ENCODE measurements at regions not wholly inside any gene's neighbourhood (a gene's known extent, or its start where the extent isn't known, plus 50 kb on each side); places are given as distances from the start of the nearest gene placed in this dataset.

DNA sequence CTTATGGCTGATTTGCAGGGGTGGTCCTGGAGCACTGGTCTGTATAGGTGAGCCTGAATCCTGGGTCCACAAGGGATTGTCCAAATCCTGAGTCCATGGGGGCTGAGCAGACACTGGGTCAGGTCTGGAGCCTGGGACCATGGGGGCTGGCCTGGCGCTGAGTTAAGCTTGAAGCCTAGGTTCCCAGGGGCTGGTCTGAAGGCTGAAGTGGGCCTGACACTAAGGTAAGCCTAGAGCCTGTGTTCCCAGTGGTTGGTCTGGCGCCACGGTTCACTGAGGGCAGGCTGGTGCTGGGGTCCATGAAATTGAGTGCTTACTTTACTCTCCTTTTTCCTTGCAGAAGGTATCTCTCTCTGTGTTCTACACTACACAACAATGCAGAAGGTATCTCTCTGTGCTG, 155.8 kb downstream of the RBM46 start:
- H3K9me3 Mint-ChIP-seq = peaks cover 16% of the 10 kb centered on the region
- Histone ChIP-seq H3K4me2 (no peak overlapping the region), H2AFZ (replicated peaks) (no peak overlapping the region), H3K27me3 (no peaks in the 10 kb centered on the region), H3K9me3 (ENCODE audit: low read depth) (no peaks in the 10 kb centered on the region), H3K27ac (no peak overlapping the region), H3K9ac (no peak overlapping the region), H4K20me1 (ENCODE audit: low read depth) (no peaks in the 10 kb centered on the region), H3K79me2 (ENCODE audit: low read depth) (no peaks in the 10 kb centered on the region), H3K36me3 (no peaks in the 10 kb centered on the region), H3F3A (ENCODE audit: low read depth) (no peaks in the 10 kb centered on the region), H3K4me3 (no peak overlapping the region), H3K4me1 (peaks cover 11% of the 10 kb centered on the region)
- H3K4me3 Mint-ChIP-seq = no peak overlapping the region
- no peak overlapping the region for H3K27ac Mint-ChIP-seq
- TF ChIP-seq EZH2 (IDR thresholded peaks at IDR 0.05) (no peak), EZH2phosphoT487 (IDR thresholded peaks at IDR 0.05) (no peak)
- TF ChIP-seq, protein P1, sequence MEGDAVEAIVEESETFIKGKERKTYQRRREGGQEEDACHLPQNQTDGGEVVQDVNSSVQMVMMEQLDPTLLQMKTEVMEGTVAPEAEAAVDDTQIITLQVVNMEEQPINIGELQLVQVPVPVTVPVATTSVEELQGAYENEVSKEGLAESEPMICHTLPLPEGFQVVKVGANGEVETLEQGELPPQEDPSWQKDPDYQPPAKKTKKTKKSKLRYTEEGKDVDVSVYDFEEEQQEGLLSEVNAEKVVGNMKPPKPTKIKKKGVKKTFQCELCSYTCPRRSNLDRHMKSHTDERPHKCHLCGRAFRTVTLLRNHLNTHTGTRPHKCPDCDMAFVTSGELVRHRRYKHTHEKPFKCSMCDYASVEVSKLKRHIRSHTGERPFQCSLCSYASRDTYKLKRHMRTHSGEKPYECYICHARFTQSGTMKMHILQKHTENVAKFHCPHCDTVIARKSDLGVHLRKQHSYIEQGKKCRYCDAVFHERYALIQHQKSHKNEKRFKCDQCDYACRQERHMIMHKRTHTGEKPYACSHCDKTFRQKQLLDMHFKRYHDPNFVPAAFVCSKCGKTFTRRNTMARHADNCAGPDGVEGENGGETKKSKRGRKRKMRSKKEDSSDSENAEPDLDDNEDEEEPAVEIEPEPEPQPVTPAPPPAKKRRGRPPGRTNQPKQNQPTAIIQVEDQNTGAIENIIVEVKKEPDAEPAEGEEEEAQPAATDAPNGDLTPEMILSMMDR (IDR thresholded peaks at IDR 0.05) = no peak
- no peaks in the 10 kb centered on the region for H3K36me3 Mint-ChIP-seq
- peaks cover 5% of the 10 kb centered on the region for H3K4me1 Mint-ChIP-seq
- peaks cover 3% of the 10 kb centered on the region for H3K27me3 Mint-ChIP-seq (ENCODE audit: insufficient read depth, low read depth)
- DNase-seq (ENCODE audit: low spot score) = no peak

DNA sequence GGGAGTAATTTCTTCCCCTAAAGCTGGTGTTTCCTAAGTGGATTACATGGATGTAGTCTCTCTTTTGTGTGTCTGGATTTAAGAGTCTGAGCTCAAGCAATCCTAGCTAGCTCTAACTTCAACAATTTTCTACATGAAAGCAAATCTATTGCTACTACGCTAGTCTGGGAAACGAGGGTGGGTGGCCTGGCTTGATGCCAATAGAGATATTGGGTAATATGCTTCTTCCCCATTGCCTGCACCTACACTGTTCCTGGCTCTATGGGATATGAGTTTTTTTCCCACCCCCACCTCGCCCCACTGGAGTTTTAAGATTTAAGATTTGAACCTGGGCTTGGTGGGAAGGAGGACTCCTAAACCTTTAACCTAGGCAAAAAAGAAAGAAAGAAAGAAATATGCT, 158.8 kb downstream of the RBM46 start:
- Histone ChIP-seq H3K36me3 (no peaks in the 10 kb centered on the region), H3K27ac (no peak overlapping the region), H4K20me1 (ENCODE audit: low read depth) (no peaks in the 10 kb centered on the region), H3K27me3 (no peaks in the 10 kb centered on the region), H3K4me3 (no peak overlapping the region), H2AFZ (replicated peaks) (peak overlapping the region; percentile 91), H3K79me2 (ENCODE audit: low read depth) (no peaks in the 10 kb centered on the region), H3K9ac (no peak overlapping the region), H3K4me2 (no peak overlapping the region), H3F3A (ENCODE audit: low read depth) (no peaks in the 10 kb centered on the region), H3K9me3 (ENCODE audit: low read depth) (no peaks in the 10 kb centered on the region), H3K4me1 (peaks cover 11% of the 10 kb centered on the region)
- no peaks in the 10 kb centered on the region for H3K36me3 Mint-ChIP-seq
- peaks cover 9% of the 10 kb centered on the region for H3K4me1 Mint-ChIP-seq
- no peak overlapping the region for H3K4me3 Mint-ChIP-seq
- no peak for DNase-seq (ENCODE audit: low spot score)
- H3K27me3 Mint-ChIP-seq (ENCODE audit: insufficient read depth, low read depth) = peaks cover 3% of the 10 kb centered on the region
- H3K9me3 Mint-ChIP-seq = peaks cover 2% of the 10 kb centered on the region
- TF ChIP-seq, protein P1 (IDR thresholded peaks at IDR 0.05) = no peak
- TF ChIP-seq EZH2phosphoT487 (IDR thresholded peaks at IDR 0.05) = no peak
- no peak for TF ChIP-seq EZH2 (IDR thresholded peaks at IDR 0.05)
- no peak overlapping the region for H3K27ac Mint-ChIP-seq

DNA sequence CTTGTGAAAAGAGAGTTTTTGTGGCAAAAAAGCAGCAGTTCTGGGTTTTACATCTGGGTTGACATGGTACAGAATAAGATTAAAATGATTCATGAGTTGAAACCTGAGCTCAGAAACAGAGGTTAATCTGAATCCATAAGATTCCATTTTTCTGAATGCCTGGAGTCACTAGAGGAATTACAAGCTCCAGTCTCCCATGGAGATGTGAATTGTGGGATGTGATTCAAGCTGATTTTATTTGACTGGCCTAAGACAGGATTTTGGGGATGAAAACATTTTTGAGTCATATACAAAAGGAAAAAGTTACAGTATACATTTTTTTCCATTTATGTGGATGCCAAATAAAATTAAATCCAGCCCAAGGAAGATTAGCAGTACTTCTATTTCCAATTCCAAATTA, 161.1 kb downstream of the RBM46 start:
- H3K4me1 ChIP-seq = peaks cover 11% of the 10 kb centered on the region
- peaks cover under 1% of the 10 kb centered on the region for H3K27me3 Mint-ChIP-seq (ENCODE audit: insufficient read depth, low read depth)
- H3K4me3 ChIP-seq = no peak overlapping the region
- no peaks in the 10 kb centered on the region for H3K27me3 ChIP-seq
- H2AFZ ChIP-seq (replicated peaks) = no peak overlapping the region
- no peak overlapping the region for H3K9ac ChIP-seq
- no peaks in the 10 kb centered on the region for H3K36me3 ChIP-seq
- H3K4me2 ChIP-seq = no peak overlapping the region
- no peak for DNase-seq (ENCODE audit: low spot score)
- H3K27ac ChIP-seq = no peak overlapping the region
- H3K9me3 Mint-ChIP-seq = peaks cover under 1% of the 10 kb centered on the region
- H3K27ac Mint-ChIP-seq = no peak overlapping the region
- H3K36me3 Mint-ChIP-seq = no peaks in the 10 kb centered on the region
- H3K4me3 Mint-ChIP-seq = no peak overlapping the region
- TF ChIP-seq EZH2 (IDR thresholded peaks at IDR 0.05) = no peak
- no peak for TF ChIP-seq EZH2phosphoT487 (IDR thresholded peaks at IDR 0.05)
- TF ChIP-seq, protein P1 (IDR thresholded peaks at IDR 0.05) = no peak
- no peaks in the 10 kb centered on the region for H3F3A ChIP-seq (ENCODE audit: low read depth)
- no peaks in the 10 kb centered on the region for H3K79me2 ChIP-seq (ENCODE audit: low read depth)
- no peaks in the 10 kb centered on the region for H4K20me1 ChIP-seq (ENCODE audit: low read depth)
- H3K9me3 ChIP-seq (ENCODE audit: low read depth) = no peaks in the 10 kb centered on the region
- peaks cover 9% of the 10 kb centered on the region for H3K4me1 Mint-ChIP-seq
